ENCODE measurements at regions not wholly inside any gene's neighbourhood (a gene's known extent, or its start where the extent isn't known, plus 50 kb on each side); places are given as distances from the start of the nearest gene placed in this dataset.

- Histone ChIP-seq H3K4me3 (no peak overlapping the region), H3K9me3 (ENCODE audit: low read depth) (no peaks in the 10 kb centered on the region), H3K36me3 (no peaks in the 10 kb centered on the region), H3K27me3 (no peaks in the 10 kb centered on the region), H3K27ac (no peak overlapping the region), H3K4me1 (ENCODE audit: low read depth) (peaks cover 15% of the 10 kb centered on the region)
- no peak for DNase-seq (ENCODE audit: low read depth in 1 of 2, low spot score in 1 of 2)
- TF ChIP-seq, protein P1, sequence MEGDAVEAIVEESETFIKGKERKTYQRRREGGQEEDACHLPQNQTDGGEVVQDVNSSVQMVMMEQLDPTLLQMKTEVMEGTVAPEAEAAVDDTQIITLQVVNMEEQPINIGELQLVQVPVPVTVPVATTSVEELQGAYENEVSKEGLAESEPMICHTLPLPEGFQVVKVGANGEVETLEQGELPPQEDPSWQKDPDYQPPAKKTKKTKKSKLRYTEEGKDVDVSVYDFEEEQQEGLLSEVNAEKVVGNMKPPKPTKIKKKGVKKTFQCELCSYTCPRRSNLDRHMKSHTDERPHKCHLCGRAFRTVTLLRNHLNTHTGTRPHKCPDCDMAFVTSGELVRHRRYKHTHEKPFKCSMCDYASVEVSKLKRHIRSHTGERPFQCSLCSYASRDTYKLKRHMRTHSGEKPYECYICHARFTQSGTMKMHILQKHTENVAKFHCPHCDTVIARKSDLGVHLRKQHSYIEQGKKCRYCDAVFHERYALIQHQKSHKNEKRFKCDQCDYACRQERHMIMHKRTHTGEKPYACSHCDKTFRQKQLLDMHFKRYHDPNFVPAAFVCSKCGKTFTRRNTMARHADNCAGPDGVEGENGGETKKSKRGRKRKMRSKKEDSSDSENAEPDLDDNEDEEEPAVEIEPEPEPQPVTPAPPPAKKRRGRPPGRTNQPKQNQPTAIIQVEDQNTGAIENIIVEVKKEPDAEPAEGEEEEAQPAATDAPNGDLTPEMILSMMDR (IDR thresholded peaks at IDR 0.05; ENCODE audit: low read depth, low read length) = no peak
Measured at GRCh38 chr10:36170142-36170719, 528.1 kb upstream of the FZD8 start.

- Histone ChIP-seq H3K27ac (no peak overlapping the region), H3K4me1 (ENCODE audit: low read depth) (peaks cover 29% of the 10 kb centered on the region), H3K9me3 (ENCODE audit: low read depth) (no peaks in the 10 kb centered on the region), H3K4me3 (no peak overlapping the region), H3K27me3 (no peaks in the 10 kb centered on the region), H3K36me3 (no peaks in the 10 kb centered on the region)
- no peak for DNase-seq (ENCODE audit: low read depth in 1 of 2, low spot score in 1 of 2)
- TF ChIP-seq, protein P1 (IDR thresholded peaks at IDR 0.05; ENCODE audit: low read depth, low read length) = no peak
Measured at GRCh38 chr10:36168777-36169176, 526.7 kb upstream of the FZD8 start.

GRCh38 chr10:36164556-36165504, 522.7 kb upstream of the FZD8 start:
- no peaks in the 10 kb centered on the region for H3K36me3 ChIP-seq
- H3K4me1 ChIP-seq (ENCODE audit: low read depth) = peaks cover 16% of the 10 kb centered on the region
- peak overlapping the region; percentile 67 for H3K27ac ChIP-seq
- DNase-seq (ENCODE audit: low read depth in 1 of 2, low spot score in 1 of 2) = peak in 1 of 2 donors; percentile 59
- H3K27me3 ChIP-seq = no peaks in the 10 kb centered on the region
- H3K9me3 ChIP-seq (ENCODE audit: low read depth) = no peaks in the 10 kb centered on the region
- no peak overlapping the region for H3K4me3 ChIP-seq
- TF ChIP-seq, protein P1 (IDR thresholded peaks at IDR 0.05; ENCODE audit: low read depth, low read length) = no peak

GRCh38 chr10:36163827-36164226, 521.7 kb upstream of the FZD8 start:
- Histone ChIP-seq H3K27me3 (no peaks in the 10 kb centered on the region), H3K4me3 (no peak overlapping the region), H3K4me1 (ENCODE audit: low read depth) (peaks cover 16% of the 10 kb centered on the region), H3K9me3 (ENCODE audit: low read depth) (no peaks in the 10 kb centered on the region), H3K27ac (peak overlapping the region; percentile 67), H3K36me3 (no peaks in the 10 kb centered on the region)
- TF ChIP-seq, protein P1 (IDR thresholded peaks at IDR 0.05; ENCODE audit: low read depth, low read length) = no peak
- DNase-seq (ENCODE audit: low read depth in 1 of 2, low spot score in 1 of 2) = peak in 1 of 2 donors; percentile 47

GRCh38 chr10:36157486-36157885, 515.4 kb upstream of the FZD8 start:
- Histone ChIP-seq H3K27ac (no peak overlapping the region), H3K4me3 (no peak overlapping the region), H3K9me3 (ENCODE audit: low read depth) (no peaks in the 10 kb centered on the region), H3K27me3 (no peaks in the 10 kb centered on the region), H3K36me3 (no peaks in the 10 kb centered on the region), H3K4me1 (ENCODE audit: low read depth) (peaks cover 10% of the 10 kb centered on the region)
- no peak for DNase-seq (ENCODE audit: low read depth in 1 of 2, low spot score in 1 of 2)
- TF ChIP-seq, protein P1 (IDR thresholded peaks at IDR 0.05; ENCODE audit: low read depth, low read length) = no peak
